Upper lobe of right lung (tissue), 1 donor: ENCODE measurements at regions not wholly inside any gene's neighbourhood (a gene's known extent, or its start where the extent isn't known, plus 50 kb on each side); places are given as distances from the start of the nearest gene placed in this dataset.
"Not testable (repeated sequence)": the region's sequence is repeated elsewhere in the genome, so short reads cannot be mapped to it uniquely, and the experiment has no call there.

Experiments used
- ATAC-seq: fragments of 200-7000 bp; cut with Tn5 transposase; one replicate; pipeline ENCODE4 v1.9.1; 2020; ENCODE audit warnings: mild to moderate bottlenecking, moderate library complexity
- DNase-seq: peaks from one replicate; pipeline ENCODE4 v3.0.0-alpha.2; 2020
- H3K27ac ChIP-seq: fragments of 200-600 bp; one replicate; pipeline ENCODE4 v1.8.0; 2022
- H3K27me3 ChIP-seq: fragments of 200-600 bp; one replicate; pipeline ENCODE4 v1.8.0; 2022; ENCODE audit warnings: mild to moderate bottlenecking
- H3K36me3 ChIP-seq: fragments of 200-600 bp; one replicate; pipeline ENCODE4 v1.8.0; 2022
- H3K4me1 ChIP-seq: fragments of 200-600 bp; one replicate; pipeline ENCODE4 v1.8.0; 2022
- H3K4me3 ChIP-seq: fragments of 200-600 bp; one replicate; pipeline ENCODE4 v1.8.0; 2022; ENCODE audit warnings: mild to moderate bottlenecking
- H3K9me3 ChIP-seq: fragments of 200-600 bp; one replicate; pipeline ENCODE4 v1.8.0; 2022
- CTCF ChIP-seq: fragments of 200-600 bp; IDR thresholded peaks from one replicate; pipeline ENCODE4 v1.8.0; 2022; ENCODE audit warnings: antibody characterized with exemption
- intact Hi-C: fragments of 100-400 bp; cut with DNase I; formaldehyde crosslinking; loops from one replicate; pipeline ENCODE4 v1.11.0; 2022
- donor health status: DM: no; HTN: yes; CAD: no; lungs with severe emphysema.

- Histone ChIP-seq H3K9me3 (no peaks in the 10 kb centered on the region), H3K4me1 (no peaks in the 10 kb centered on the region), H3K27ac (no peak overlapping the region), H3K27me3 (no peaks in the 10 kb centered on the region), H3K4me3 (no peak overlapping the region), H3K36me3 (no peaks in the 10 kb centered on the region)
- no peak for ATAC-seq
- TF ChIP-seq CTCF: no peak
- intact Hi-C loops: no loop called here
- DNase-seq: no peak
Observed at GRCh38 chr3:118533676-118534075, 501.0 kb downstream of the IGSF11 start.

- DNase-seq (no peak), ATAC-seq (no peak)
- TF ChIP-seq CTCF: no peak
- intact Hi-C loops: no loop called here
- Histone ChIP-seq H3K4me1 (no peaks in the 10 kb centered on the region), H3K9me3 (no peaks in the 10 kb centered on the region), H3K36me3 (no peaks in the 10 kb centered on the region), H3K4me3 (no peak overlapping the region), H3K27ac (no peak overlapping the region), H3K27me3 (no peaks in the 10 kb centered on the region)
Observed at GRCh38 chr3:118534519-118534918, 500.1 kb downstream of the IGSF11 start.

GRCh38 chr3:118536764-118537163 is 497.9 kb downstream of the IGSF11 start:
- no peak overlapping the region for H3K4me3 ChIP-seq
- H3K36me3 ChIP-seq: no peaks in the 10 kb centered on the region
- intact Hi-C loops: no loop called here
- no peaks in the 10 kb centered on the region for H3K27me3 ChIP-seq
- no peaks in the 10 kb centered on the region for H3K9me3 ChIP-seq
- no peak for TF ChIP-seq CTCF
- no peaks in the 10 kb centered on the region for H3K4me1 ChIP-seq
- DNase-seq (no peak), ATAC-seq (no peak)
- no peak overlapping the region for H3K27ac ChIP-seq

GRCh38 chr3:118537454-118537853 is 497.2 kb downstream of the IGSF11 start:
- ATAC-seq: no peak
- intact Hi-C loops: no loop called here
- Histone ChIP-seq H3K36me3 (no peaks in the 10 kb centered on the region), H3K27ac (no peak overlapping the region), H3K4me1 (no peaks in the 10 kb centered on the region), H3K4me3 (no peak overlapping the region), H3K27me3 (no peaks in the 10 kb centered on the region), H3K9me3 (no peaks in the 10 kb centered on the region)
- TF ChIP-seq CTCF: no peak
- DNase-seq: no peak

GRCh38 chr3:118538187-118538586 is 496.5 kb downstream of the IGSF11 start:
- no peaks in the 10 kb centered on the region for H3K4me1 ChIP-seq
- no peak for TF ChIP-seq CTCF
- H3K9me3 ChIP-seq: no peaks in the 10 kb centered on the region
- no peak for ATAC-seq
- H3K4me3 ChIP-seq: no peak overlapping the region
- DNase-seq: no peak
- intact Hi-C loops: no loop called here
- no peak overlapping the region for H3K27ac ChIP-seq
- H3K36me3 ChIP-seq: no peaks in the 10 kb centered on the region
- no peaks in the 10 kb centered on the region for H3K27me3 ChIP-seq

- intact Hi-C loops, H3K4me1 ChIP-seq, DNase-seq, H3K9me3 ChIP-seq, H3K4me3 ChIP-seq, H3K27ac ChIP-seq, ATAC-seq, H3K27me3 ChIP-seq, H3K36me3 ChIP-seq: not testable (repeated sequence)
Observed at GRCh38 chr3:118539820-118540447, 494.7 kb downstream of the IGSF11 start.

- H3K27ac ChIP-seq, H3K9me3 ChIP-seq, H3K36me3 ChIP-seq, H3K4me1 ChIP-seq, H3K4me3 ChIP-seq, ATAC-seq, DNase-seq, intact Hi-C loops, H3K27me3 ChIP-seq: not testable (repeated sequence)
Observed at GRCh38 chr3:118540448-118540821, 494.2 kb downstream of the IGSF11 start.
